Lower lobe of right lung (tissue), 2 donors: ENCODE measurements at regions not wholly inside any gene's neighbourhood (a gene's known extent, or its start where the extent isn't known, plus 50 kb on each side); places are given as distances from the start of the nearest gene placed in this dataset.

Source experiments
- ATAC-seq, 2 donors: fragments of 200-7000 bp; cut with Tn5 transposase; one replicate each; pipeline ENCODE4 v1.9.1; 2020 to 2022; ENCODE audit warnings: mild to moderate bottlenecking in 2 of 2, moderate library complexity in 2 of 2
- DNase-seq: peaks from one replicate; pipeline ENCODE4 v3.0.0-alpha.2; 2020
- H3K27ac ChIP-seq: fragments of 200-600 bp; one replicate; pipeline ENCODE4 v1.8.0; 2022
- H3K27me3 ChIP-seq: fragments of 200-600 bp; one replicate; pipeline ENCODE4 v1.8.0; 2022; ENCODE audit warnings: low read depth
- H3K36me3 ChIP-seq: fragments of 200-600 bp; one replicate; pipeline ENCODE4 v1.8.0; 2022; ENCODE audit warnings: mild to moderate bottlenecking
- H3K4me1 ChIP-seq: fragments of 200-600 bp; one replicate; pipeline ENCODE4 v1.8.0; 2022
- H3K4me3 ChIP-seq: fragments of 200-600 bp; one replicate; pipeline ENCODE4 v1.8.0; 2022; ENCODE audit warnings: mild to moderate bottlenecking
- H3K9me3 ChIP-seq: fragments of 200-600 bp; one replicate; pipeline ENCODE4 v1.8.0; 2022
- intact Hi-C: fragments of 100-400 bp; cut with DNase I; formaldehyde crosslinking; loops from one replicate; pipeline ENCODE4 v1.11.0; 2022
- TF ChIP-seq, protein P1 (sequence below): fragments of 200-600 bp; IDR thresholded peaks from one replicate; pipeline ENCODE4 v1.8.0; 2022; ENCODE audit warnings: antibody characterized with exemption, mild to moderate bottlenecking
- donor health status: DM: no; HTN: yes; CAD: no; lungs with severe emphysema.

DNA sequence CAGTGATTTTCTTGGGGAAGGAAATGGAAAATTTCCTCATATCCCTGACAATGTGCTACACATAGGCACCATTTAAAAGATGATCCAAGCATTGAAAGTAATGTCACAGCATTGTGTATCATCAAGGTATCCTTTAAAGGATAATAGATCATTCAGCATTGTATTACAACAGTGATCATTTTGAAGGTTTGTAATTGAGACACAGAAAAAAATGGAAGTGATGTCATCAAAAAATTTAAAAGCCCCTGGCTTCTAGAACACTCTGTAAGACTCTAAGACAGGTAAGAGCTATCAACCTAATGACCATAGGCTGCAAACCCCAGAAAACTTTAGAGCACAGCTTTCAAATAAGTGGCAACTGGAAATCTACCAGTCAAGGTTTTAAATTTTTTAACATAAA lies 271.4 kb downstream of the ETAA1 start:
- intact Hi-C loops = no loop called here
- ATAC-seq = no peak
- H3K27me3 ChIP-seq = no peaks in the 10 kb centered on the region

DNA sequence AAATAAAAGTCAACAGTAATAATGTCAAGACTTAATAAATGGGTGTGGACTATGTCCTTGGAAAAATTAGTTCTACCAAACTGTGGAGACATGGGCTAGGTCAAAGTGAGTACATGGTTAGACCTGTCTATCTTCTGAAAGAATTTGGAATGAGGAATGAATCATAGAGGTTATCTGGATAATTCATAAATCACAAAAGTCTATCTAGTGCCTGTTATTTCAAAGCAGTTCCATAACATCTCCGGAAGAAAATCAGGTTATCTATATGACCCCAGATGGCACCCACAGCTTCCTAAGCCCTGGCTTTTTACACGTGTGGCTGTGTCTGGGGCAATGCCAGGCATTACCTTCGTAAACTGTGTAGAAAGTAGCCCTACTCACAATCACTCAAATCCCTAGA lies 272.0 kb downstream of the ETAA1 start:
- TF ChIP-seq, protein P1, sequence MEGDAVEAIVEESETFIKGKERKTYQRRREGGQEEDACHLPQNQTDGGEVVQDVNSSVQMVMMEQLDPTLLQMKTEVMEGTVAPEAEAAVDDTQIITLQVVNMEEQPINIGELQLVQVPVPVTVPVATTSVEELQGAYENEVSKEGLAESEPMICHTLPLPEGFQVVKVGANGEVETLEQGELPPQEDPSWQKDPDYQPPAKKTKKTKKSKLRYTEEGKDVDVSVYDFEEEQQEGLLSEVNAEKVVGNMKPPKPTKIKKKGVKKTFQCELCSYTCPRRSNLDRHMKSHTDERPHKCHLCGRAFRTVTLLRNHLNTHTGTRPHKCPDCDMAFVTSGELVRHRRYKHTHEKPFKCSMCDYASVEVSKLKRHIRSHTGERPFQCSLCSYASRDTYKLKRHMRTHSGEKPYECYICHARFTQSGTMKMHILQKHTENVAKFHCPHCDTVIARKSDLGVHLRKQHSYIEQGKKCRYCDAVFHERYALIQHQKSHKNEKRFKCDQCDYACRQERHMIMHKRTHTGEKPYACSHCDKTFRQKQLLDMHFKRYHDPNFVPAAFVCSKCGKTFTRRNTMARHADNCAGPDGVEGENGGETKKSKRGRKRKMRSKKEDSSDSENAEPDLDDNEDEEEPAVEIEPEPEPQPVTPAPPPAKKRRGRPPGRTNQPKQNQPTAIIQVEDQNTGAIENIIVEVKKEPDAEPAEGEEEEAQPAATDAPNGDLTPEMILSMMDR = no peak
- H3K9me3 ChIP-seq = no peaks in the 10 kb centered on the region
- intact Hi-C loops = no loop called here
- no peak overlapping the region for H3K4me3 ChIP-seq
- no peaks in the 10 kb centered on the region for H3K36me3 ChIP-seq
- no peaks in the 10 kb centered on the region for H3K4me1 ChIP-seq
- no peak overlapping the region for H3K27ac ChIP-seq
- H3K27me3 ChIP-seq = no peaks in the 10 kb centered on the region
- no peak for DNase-seq
- ATAC-seq = no peak

More for the DNA sequence above, 271.4 kb downstream of the ETAA1 start:
- Histone ChIP-seq H3K27ac (no peak overlapping the region), H3K4me1 (no peaks in the 10 kb centered on the region), H3K36me3 (no peaks in the 10 kb centered on the region), H3K4me3 (no peak overlapping the region), H3K9me3 (no peaks in the 10 kb centered on the region)
- DNase-seq = no peak
- TF ChIP-seq, protein P1 = no peak

DNA sequence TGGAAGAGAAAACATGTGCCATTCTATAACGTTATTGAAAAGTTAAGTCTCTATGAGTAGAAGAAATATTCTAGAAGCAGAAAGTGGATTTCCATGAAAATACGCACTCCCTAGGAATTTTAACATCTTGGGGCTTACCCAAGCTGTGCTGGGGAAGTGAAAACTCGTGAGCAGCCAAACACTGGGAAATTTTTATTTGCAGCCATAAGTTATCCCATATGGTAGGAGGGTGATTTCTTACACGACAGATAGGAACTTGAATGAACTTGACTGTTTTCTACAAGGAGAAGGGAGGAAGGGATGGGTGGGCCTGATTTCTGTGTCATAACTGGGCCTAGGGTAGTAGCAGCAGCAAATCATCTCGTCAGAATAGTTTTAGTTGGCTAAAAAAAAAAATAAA lies 272.6 kb downstream of the ETAA1 start:
- Histone ChIP-seq H3K27ac (no peak overlapping the region), H3K27me3 (no peaks in the 10 kb centered on the region), H3K9me3 (no peaks in the 10 kb centered on the region), H3K4me1 (no peaks in the 10 kb centered on the region), H3K4me3 (no peak overlapping the region), H3K36me3 (no peaks in the 10 kb centered on the region)
- DNase-seq = no peak
- intact Hi-C loops = no loop called here
- no peak for ATAC-seq
- TF ChIP-seq, protein P1 = no peak

DNA sequence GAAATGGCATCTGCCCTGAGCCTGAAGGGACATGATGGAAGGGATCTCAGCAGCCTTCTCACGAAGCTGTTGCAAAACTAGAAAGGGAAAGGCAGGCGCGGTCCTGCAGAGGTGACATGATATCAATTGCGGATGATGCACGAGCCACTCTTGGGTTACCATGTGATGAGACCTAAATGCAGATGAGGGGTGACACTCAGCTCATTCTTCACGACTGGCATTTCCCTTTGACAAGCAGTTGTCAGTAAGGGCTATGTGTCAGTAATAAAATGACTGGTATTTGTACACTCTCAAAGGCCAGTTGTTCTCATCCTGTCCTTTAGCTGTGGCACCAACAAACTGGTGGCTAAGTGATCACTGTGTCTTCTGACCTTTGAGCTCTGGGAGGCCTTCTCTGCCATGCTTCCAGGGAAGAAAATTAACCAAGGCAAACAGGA lies 273.6 kb downstream of the ETAA1 start:
- no peak for ATAC-seq
- H3K27ac ChIP-seq = no peak overlapping the region
- intact Hi-C loops = no loop called here
- no peak overlapping the region for H3K4me3 ChIP-seq
- no peak for DNase-seq
- H3K4me1 ChIP-seq = no peaks in the 10 kb centered on the region
- TF ChIP-seq, protein P1 = no peak
- H3K36me3 ChIP-seq = no peaks in the 10 kb centered on the region
- no peaks in the 10 kb centered on the region for H3K27me3 ChIP-seq
- H3K9me3 ChIP-seq = no peaks in the 10 kb centered on the region

DNA sequence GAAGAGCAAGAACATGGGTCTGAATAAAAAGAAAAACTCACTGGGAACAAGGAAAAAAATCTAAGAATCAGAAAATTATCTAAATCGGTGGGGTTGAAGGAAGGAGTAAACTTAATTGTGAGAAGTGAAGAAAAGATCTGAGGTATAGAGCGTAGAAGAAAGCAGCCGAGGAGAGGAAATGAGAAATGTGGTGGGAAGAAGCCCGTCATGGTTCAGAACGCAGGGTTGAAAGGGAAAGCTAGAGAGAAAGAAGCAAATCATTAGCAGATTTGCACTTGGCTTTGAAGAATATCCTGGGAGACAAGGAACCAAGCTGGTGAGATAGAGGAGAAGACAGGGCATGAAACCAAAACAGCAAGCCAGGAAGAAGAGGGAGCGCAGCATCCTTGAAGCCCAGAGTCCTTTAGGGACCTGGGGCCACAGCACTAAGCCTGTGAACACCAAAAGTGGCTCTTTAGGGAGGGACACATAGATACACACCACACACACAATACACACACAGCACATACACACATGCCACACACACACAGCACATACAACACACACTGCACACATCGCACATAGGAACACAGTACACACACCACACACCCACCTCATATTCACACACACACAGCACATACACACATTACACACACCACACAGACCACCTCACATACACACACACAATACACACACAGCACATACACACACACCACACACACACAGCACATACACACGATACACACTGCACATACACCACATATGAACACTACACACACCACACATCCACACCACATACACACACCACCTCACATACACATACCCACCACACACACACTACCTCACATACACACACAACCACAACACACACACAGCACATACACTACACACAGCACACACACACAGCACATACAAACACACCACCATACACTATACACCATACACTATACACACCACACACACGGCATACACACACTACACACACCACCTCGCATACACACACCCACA lies 274.6 kb downstream of the ETAA1 start:
- Histone ChIP-seq H3K27me3 (no peaks in the 10 kb centered on the region), H3K9me3 (no peaks in the 10 kb centered on the region), H3K4me3 (no peak overlapping the region), H3K4me1 (no peaks in the 10 kb centered on the region), H3K27ac (no peak overlapping the region), H3K36me3 (no peaks in the 10 kb centered on the region)
- ATAC-seq (no peak), DNase-seq (no peak)
- intact Hi-C loops = no loop called here
- TF ChIP-seq, protein P1 = no peak
